ENCODE measurements at regions not wholly inside any gene's neighbourhood (a gene's known extent, or its start where the extent isn't known, plus 50 kb on each side); places are given as distances from the start of the nearest gene placed in this dataset.

- CTCF ChIA-PET (ENCODE audit: unreplicated experiment), result no interaction called here
- Histone ChIP-seq H3K9me2 (ENCODE audit: insufficient read depth, low read length) (no peaks in the 10 kb centered on the region), H3K4me2 (ENCODE audit: low read length) (no peak overlapping the region), H3K4me3 (ENCODE audit: low read depth, low read length, poor library complexity, severe bottlenecking) (no peak overlapping the region), H4K20me1 (ENCODE audit: insufficient read depth, low read length) (no peaks in the 10 kb centered on the region), H3K27ac (ENCODE audit: low read depth, low read length, poor library complexity, severe bottlenecking) (no peak overlapping the region), H2AFZ (ENCODE audit: low read length) (no peak overlapping the region), H3K79me2 (ENCODE audit: insufficient read depth, low read depth, low read length) (no peaks in the 10 kb centered on the region), H3K9me3 (ENCODE audit: low read length) (no peaks in the 10 kb centered on the region), H3K4me1 (ENCODE audit: insufficient read depth, low read length, poor library complexity, severe bottlenecking) (no peaks in the 10 kb centered on the region), H3K36me3 (ENCODE audit: insufficient read depth, low read length) (no peaks in the 10 kb centered on the region)
- no peak for TF ChIP-seq EZH2phosphoT487 (IDR thresholded peaks at IDR 0.05; ENCODE audit: borderline replicate concordance, low read depth, low read length)
- TF ChIP-seq, protein P1, sequence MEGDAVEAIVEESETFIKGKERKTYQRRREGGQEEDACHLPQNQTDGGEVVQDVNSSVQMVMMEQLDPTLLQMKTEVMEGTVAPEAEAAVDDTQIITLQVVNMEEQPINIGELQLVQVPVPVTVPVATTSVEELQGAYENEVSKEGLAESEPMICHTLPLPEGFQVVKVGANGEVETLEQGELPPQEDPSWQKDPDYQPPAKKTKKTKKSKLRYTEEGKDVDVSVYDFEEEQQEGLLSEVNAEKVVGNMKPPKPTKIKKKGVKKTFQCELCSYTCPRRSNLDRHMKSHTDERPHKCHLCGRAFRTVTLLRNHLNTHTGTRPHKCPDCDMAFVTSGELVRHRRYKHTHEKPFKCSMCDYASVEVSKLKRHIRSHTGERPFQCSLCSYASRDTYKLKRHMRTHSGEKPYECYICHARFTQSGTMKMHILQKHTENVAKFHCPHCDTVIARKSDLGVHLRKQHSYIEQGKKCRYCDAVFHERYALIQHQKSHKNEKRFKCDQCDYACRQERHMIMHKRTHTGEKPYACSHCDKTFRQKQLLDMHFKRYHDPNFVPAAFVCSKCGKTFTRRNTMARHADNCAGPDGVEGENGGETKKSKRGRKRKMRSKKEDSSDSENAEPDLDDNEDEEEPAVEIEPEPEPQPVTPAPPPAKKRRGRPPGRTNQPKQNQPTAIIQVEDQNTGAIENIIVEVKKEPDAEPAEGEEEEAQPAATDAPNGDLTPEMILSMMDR (conservative IDR thresholded peaks at IDR 0.05; ENCODE audit: low read length), result no peak
- no TSS peak for BruUV-seq (replicated peaks)
- intact Hi-C loops (cut with micrococcal nuclease; ENCODE audit: unreplicated experiment), result no loop called here
- no peak for DNase-seq (ENCODE audit: low spot score)
- POLR2A ChIA-PET, result no interaction called here
Observed at GRCh38 chr4:104129243-104129642, 365.5 kb downstream of the CXXC4 start.

GRCh38 chr4:104128850-104129213 lies 365.9 kb downstream of the CXXC4 start:
- Histone ChIP-seq H3K79me2 (ENCODE audit: insufficient read depth, low read depth, low read length) (no peaks in the 10 kb centered on the region), H4K20me1 (ENCODE audit: insufficient read depth, low read length) (no peaks in the 10 kb centered on the region), H3K4me3 (ENCODE audit: low read depth, low read length, poor library complexity, severe bottlenecking) (no peak overlapping the region), H3K36me3 (ENCODE audit: insufficient read depth, low read length) (no peaks in the 10 kb centered on the region), H2AFZ (ENCODE audit: low read length) (no peak overlapping the region), H3K9me2 (ENCODE audit: insufficient read depth, low read length) (no peaks in the 10 kb centered on the region), H3K27ac (ENCODE audit: low read depth, low read length, poor library complexity, severe bottlenecking) (no peak overlapping the region), H3K4me2 (ENCODE audit: low read length) (no peak overlapping the region), H3K9me3 (ENCODE audit: low read length) (no peaks in the 10 kb centered on the region), H3K4me1 (ENCODE audit: insufficient read depth, low read length, poor library complexity, severe bottlenecking) (no peaks in the 10 kb centered on the region)
- TF ChIP-seq EZH2phosphoT487 (IDR thresholded peaks at IDR 0.05; ENCODE audit: borderline replicate concordance, low read depth, low read length), result no peak
- TF ChIP-seq, protein P1 (conservative IDR thresholded peaks at IDR 0.05; ENCODE audit: low read length), result no peak
- DNase-seq (ENCODE audit: low spot score), result no peak
- POLR2A ChIA-PET, result no interaction called here
- CTCF ChIA-PET (ENCODE audit: unreplicated experiment), result no interaction called here
- no TSS peak for BruUV-seq (replicated peaks)
- intact Hi-C loops (cut with micrococcal nuclease; ENCODE audit: unreplicated experiment), result no loop called here

GRCh38 chr4:104128031-104128849 lies 366.5 kb downstream of the CXXC4 start:
- ChIA-PET CTCF (ENCODE audit: unreplicated experiment) (no interaction called here), POLR2A (interaction anchor here (0.6 kb wide), 1 partner anchor 1541 kb away, joined by 3 read pairs; no protein-coding TSS in a partner anchor)
- TF ChIP-seq EZH2phosphoT487 (IDR thresholded peaks at IDR 0.05; ENCODE audit: borderline replicate concordance, low read depth, low read length), result no peak
- TF ChIP-seq, protein P1 (conservative IDR thresholded peaks at IDR 0.05; ENCODE audit: low read length), result no peak
- no peaks in the 10 kb centered on the region for H3K9me3 ChIP-seq (ENCODE audit: low read length)
- intact Hi-C loops (cut with micrococcal nuclease; ENCODE audit: unreplicated experiment), result no loop called here
- no peak overlapping the region for H2AFZ ChIP-seq (ENCODE audit: low read length)
- no TSS peak for BruUV-seq (replicated peaks)
- H4K20me1 ChIP-seq (ENCODE audit: insufficient read depth, low read length), result no peaks in the 10 kb centered on the region
- H3K36me3 ChIP-seq (ENCODE audit: insufficient read depth, low read length), result no peaks in the 10 kb centered on the region
- H3K4me1 ChIP-seq (ENCODE audit: insufficient read depth, low read length, poor library complexity, severe bottlenecking), result no peaks in the 10 kb centered on the region
- H3K4me3 ChIP-seq (ENCODE audit: low read depth, low read length, poor library complexity, severe bottlenecking), result no peak overlapping the region
- no peak overlapping the region for H3K27ac ChIP-seq (ENCODE audit: low read depth, low read length, poor library complexity, severe bottlenecking)
- no peaks in the 10 kb centered on the region for H3K9me2 ChIP-seq (ENCODE audit: insufficient read depth, low read length)
- H3K79me2 ChIP-seq (ENCODE audit: insufficient read depth, low read depth, low read length), result no peaks in the 10 kb centered on the region
- no peak overlapping the region for H3K4me2 ChIP-seq (ENCODE audit: low read length)
- DNase-seq (ENCODE audit: low spot score), result no peak

All from OCI-LY7 (cell line).